GM12872 (cell line): ENCODE measurements at regions not wholly inside any gene's neighbourhood (a gene's known extent, or its start where the extent isn't known, plus 50 kb on each side); places are given as distances from the start of the nearest gene placed in this dataset.

Experiments
- CTCF ChIP-seq: IDR thresholded peaks from 3 replicates; pipeline ENCODE4 v1.5.1; 2011; ENCODE audit warnings: low read depth, mild to moderate bottlenecking, low read length, moderate library complexity; ENCODE audit not compliant: insufficient read depth

GRCh38 chr3:164208048-164208447 lies 870.2 kb downstream of the SI start:
- TF ChIP-seq CTCF: no peak

GRCh38 chr3:164200053-164200823 lies 878.1 kb downstream of the SI start:
- TF ChIP-seq CTCF: no peak

- no peak for TF ChIP-seq CTCF
These were observed 881.8 kb downstream of the SI start for GRCh38 chr3:164196477-164196876.

GRCh38 chr3:164194842-164195241 lies 883.5 kb downstream of the SI start:
- no peak for TF ChIP-seq CTCF

- TF ChIP-seq CTCF: no peak
These were observed 885.3 kb downstream of the SI start for GRCh38 chr3:164192974-164193373.

GRCh38 chr3:164190566-164190965 lies 887.7 kb downstream of the SI start:
- no peak for TF ChIP-seq CTCF

- no peak for TF ChIP-seq CTCF
These were observed 892.2 kb downstream of the SI start for GRCh38 chr3:164186095-164186494.
